ENCODE measurements at regions not wholly inside any gene's neighbourhood (a gene's known extent, or its start where the extent isn't known, plus 50 kb on each side); places are given as distances from the start of the nearest gene placed in this dataset.

DNA sequence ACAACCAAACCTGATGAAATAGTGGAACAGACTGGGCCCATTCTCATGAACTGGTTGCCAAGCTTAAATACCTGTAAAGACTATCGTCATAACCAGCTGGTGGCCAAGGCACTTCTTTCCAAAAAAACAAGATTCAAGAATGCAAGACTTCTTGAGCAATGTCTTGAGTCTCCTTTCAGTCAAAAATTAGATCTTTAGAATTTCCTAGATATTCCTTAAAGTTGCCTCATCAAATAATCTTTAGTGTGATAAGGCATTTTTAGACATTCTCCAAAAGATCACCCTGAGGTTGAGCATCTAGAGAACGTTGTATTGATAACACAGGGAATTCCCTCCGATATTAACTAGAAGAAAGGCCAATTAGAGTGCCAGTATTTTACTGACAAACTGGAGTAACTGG is 236.4 kb upstream of the MEX3C start:
- no peak for TF ChIP-seq POLR2AphosphoS5 (IDR thresholded peaks at IDR 0.05)
- TF ChIP-seq, protein P1, sequence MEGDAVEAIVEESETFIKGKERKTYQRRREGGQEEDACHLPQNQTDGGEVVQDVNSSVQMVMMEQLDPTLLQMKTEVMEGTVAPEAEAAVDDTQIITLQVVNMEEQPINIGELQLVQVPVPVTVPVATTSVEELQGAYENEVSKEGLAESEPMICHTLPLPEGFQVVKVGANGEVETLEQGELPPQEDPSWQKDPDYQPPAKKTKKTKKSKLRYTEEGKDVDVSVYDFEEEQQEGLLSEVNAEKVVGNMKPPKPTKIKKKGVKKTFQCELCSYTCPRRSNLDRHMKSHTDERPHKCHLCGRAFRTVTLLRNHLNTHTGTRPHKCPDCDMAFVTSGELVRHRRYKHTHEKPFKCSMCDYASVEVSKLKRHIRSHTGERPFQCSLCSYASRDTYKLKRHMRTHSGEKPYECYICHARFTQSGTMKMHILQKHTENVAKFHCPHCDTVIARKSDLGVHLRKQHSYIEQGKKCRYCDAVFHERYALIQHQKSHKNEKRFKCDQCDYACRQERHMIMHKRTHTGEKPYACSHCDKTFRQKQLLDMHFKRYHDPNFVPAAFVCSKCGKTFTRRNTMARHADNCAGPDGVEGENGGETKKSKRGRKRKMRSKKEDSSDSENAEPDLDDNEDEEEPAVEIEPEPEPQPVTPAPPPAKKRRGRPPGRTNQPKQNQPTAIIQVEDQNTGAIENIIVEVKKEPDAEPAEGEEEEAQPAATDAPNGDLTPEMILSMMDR (IDR thresholded peaks at IDR 0.05): no peak

Data from stomach (tissue), 4 donors.